ENCODE measurements at regions not wholly inside any gene's neighbourhood (a gene's known extent, or its start where the extent isn't known, plus 50 kb on each side); places are given as distances from the start of the nearest gene placed in this dataset.
A peak's percentile ranks its signal among the peaks of the same experiment; 100 is the strongest.

GRCh38 chr4:176593943-176594342, 198.8 kb downstream of the VEGFC start:
- Histone ChIP-seq H3K4me2 (ENCODE audit: unreplicated experiment) (no peak overlapping the region), H3K27ac (no peak overlapping the region), H3K36me3 (ENCODE audit: low read depth) (no peaks in the 10 kb centered on the region), H3K79me2 (ENCODE audit: insufficient read depth) (no peaks in the 10 kb centered on the region), H3K9ac (no peak overlapping the region), H4K20me1 (ENCODE audit: insufficient read depth) (no peaks in the 10 kb centered on the region), H3F3A (ENCODE audit: insufficient read depth) (no peaks in the 10 kb centered on the region), H3K4me3 (no peak overlapping the region), H3K9me2 (ENCODE audit: insufficient read depth) (peaks cover under 1% of the 10 kb centered on the region; the same call in 1 of the 2 replicates), H2AFZ (no peak overlapping the region), H3K27me3 (replicated peaks; ENCODE audit: insufficient read depth) (no peaks in the 10 kb centered on the region), H3K9me3 (ENCODE audit: low read depth) (peaks cover 4% of the 10 kb centered on the region), H3K4me1 (ENCODE audit: insufficient read depth) (no peaks in the 10 kb centered on the region)
- 50 to 57% methylated on average over 4 of the region's 4 CpGs for WGBS, 2 experiments (ENCODE audit: low coverage in 1 of 2, low lambda C conversion rate in 2 of 2, missing lambda C conversion rate in 2 of 2)
- no peak for DNase-seq
- in situ Hi-C loops (cut with MboI): no loop called here
- TF ChIP-seq EZH2 (IDR thresholded peaks at IDR 0.05; ENCODE audit: insufficient read depth, poor library complexity, severe bottlenecking): no peak
- no peak for TF ChIP-seq EZH2phosphoT487 (IDR thresholded peaks at IDR 0.05; ENCODE audit: insufficient read depth, low read depth)

GRCh38 chr4:176595257-176595656, 197.5 kb downstream of the VEGFC start:
- H3K9ac ChIP-seq: no peak overlapping the region
- no peak overlapping the region for H2AFZ ChIP-seq
- in situ Hi-C loops (cut with MboI): no loop called here
- no peak for DNase-seq
- no peaks in the 10 kb centered on the region for H3K79me2 ChIP-seq (ENCODE audit: insufficient read depth)
- TF ChIP-seq EZH2 (IDR thresholded peaks at IDR 0.05; ENCODE audit: insufficient read depth, poor library complexity, severe bottlenecking): no peak
- H3F3A ChIP-seq (ENCODE audit: insufficient read depth): no peaks in the 10 kb centered on the region
- H4K20me1 ChIP-seq (ENCODE audit: insufficient read depth): no peaks in the 10 kb centered on the region
- no peak overlapping the region for H3K4me3 ChIP-seq
- H3K27me3 ChIP-seq (replicated peaks; ENCODE audit: insufficient read depth): no peaks in the 10 kb centered on the region
- H3K9me3 ChIP-seq (ENCODE audit: low read depth): peaks cover 4% of the 10 kb centered on the region
- H3K36me3 ChIP-seq (ENCODE audit: low read depth): no peaks in the 10 kb centered on the region
- no peak overlapping the region for H3K27ac ChIP-seq
- 5 to 6% methylated on average over 1 of the region's 1 CpG for WGBS, 2 experiments (ENCODE audit: low coverage in 1 of 2, low lambda C conversion rate in 2 of 2, missing lambda C conversion rate in 2 of 2)
- no peak overlapping the region for H3K4me2 ChIP-seq (ENCODE audit: unreplicated experiment)
- no peaks in the 10 kb centered on the region for H3K9me2 ChIP-seq (ENCODE audit: insufficient read depth)
- no peaks in the 10 kb centered on the region for H3K4me1 ChIP-seq (ENCODE audit: insufficient read depth)

- DNase-seq: peak; percentile 14
- no peak overlapping the region for H3K9ac ChIP-seq
These were observed 191.6 kb downstream of the VEGFC start for GRCh38 chr4:176601124-176601523.

GRCh38 chr4:176607807-176608206, 184.9 kb downstream of the VEGFC start:
- in situ Hi-C loops (cut with MboI): no loop called here
- no peaks in the 10 kb centered on the region for H3F3A ChIP-seq (ENCODE audit: insufficient read depth)
- DNase-seq: no peak
- no peak overlapping the region for H3K9ac ChIP-seq
- H3K27me3 ChIP-seq (replicated peaks; ENCODE audit: insufficient read depth): no peaks in the 10 kb centered on the region; the same call in 1 of the 2 replicates
- H3K9me2 ChIP-seq (ENCODE audit: insufficient read depth): no peaks in the 10 kb centered on the region
- no peak overlapping the region for H3K27ac ChIP-seq
- 82% methylated on average over 11 of the region's 11 CpGs for WGBS, 2 experiments (ENCODE audit: low coverage in 1 of 2, low lambda C conversion rate in 2 of 2, missing lambda C conversion rate in 2 of 2)
- H3K4me2 ChIP-seq (ENCODE audit: unreplicated experiment): no peak overlapping the region
- no peak overlapping the region for H3K4me3 ChIP-seq
- no peak for TF ChIP-seq EZH2 (IDR thresholded peaks at IDR 0.05; ENCODE audit: insufficient read depth, poor library complexity, severe bottlenecking)
- TF ChIP-seq EZH2phosphoT487 (IDR thresholded peaks at IDR 0.05; ENCODE audit: insufficient read depth, low read depth): no peak
- no peaks in the 10 kb centered on the region for H3K79me2 ChIP-seq (ENCODE audit: insufficient read depth)
- H4K20me1 ChIP-seq (ENCODE audit: insufficient read depth): no peaks in the 10 kb centered on the region
- no peaks in the 10 kb centered on the region for H3K9me3 ChIP-seq (ENCODE audit: low read depth)
- H3K36me3 ChIP-seq (ENCODE audit: low read depth): no peaks in the 10 kb centered on the region
- H3K4me1 ChIP-seq (ENCODE audit: insufficient read depth): no peaks in the 10 kb centered on the region
- no peak overlapping the region for H2AFZ ChIP-seq

More at GRCh38 chr4:176601124-176601523, 191.6 kb downstream of the VEGFC start:
- Histone ChIP-seq H3K79me2 (ENCODE audit: insufficient read depth) (no peaks in the 10 kb centered on the region), H2AFZ (no peak overlapping the region), H3K9me2 (ENCODE audit: insufficient read depth) (no peaks in the 10 kb centered on the region), H3K9me3 (ENCODE audit: low read depth) (no peaks in the 10 kb centered on the region), H4K20me1 (ENCODE audit: insufficient read depth) (no peaks in the 10 kb centered on the region), H3K4me1 (ENCODE audit: insufficient read depth) (no peaks in the 10 kb centered on the region), H3K27me3 (replicated peaks; ENCODE audit: insufficient read depth) (no peaks in the 10 kb centered on the region; the same call in 1 of the 2 replicates), H3F3A (ENCODE audit: insufficient read depth) (no peaks in the 10 kb centered on the region), H3K4me3 (no peak overlapping the region), H3K27ac (no peak overlapping the region), H3K36me3 (ENCODE audit: low read depth) (no peaks in the 10 kb centered on the region), H3K4me2 (ENCODE audit: unreplicated experiment) (no peak overlapping the region)
- TF ChIP-seq EZH2phosphoT487 (IDR thresholded peaks at IDR 0.05; ENCODE audit: insufficient read depth, low read depth) (no peak), EZH2 (IDR thresholded peaks at IDR 0.05; ENCODE audit: insufficient read depth, poor library complexity, severe bottlenecking) (no peak)
- WGBS, 2 experiments (ENCODE audit: low coverage in 1 of 2, low lambda C conversion rate in 2 of 2, missing lambda C conversion rate in 2 of 2): 85 to 89% methylated on average over 8 to 9 of the region's 9 CpGs
- in situ Hi-C loops (cut with MboI): no loop called here

- 92 to 96% methylated on average over 2 of the region's 2 CpGs for WGBS, 2 experiments (ENCODE audit: low coverage in 1 of 2, low lambda C conversion rate in 2 of 2, missing lambda C conversion rate in 2 of 2)
- no peaks in the 10 kb centered on the region for H3K36me3 ChIP-seq (ENCODE audit: low read depth)
- H3K4me1 ChIP-seq (ENCODE audit: insufficient read depth): no peaks in the 10 kb centered on the region
- H3K27ac ChIP-seq: no peak overlapping the region
- H3K9ac ChIP-seq: no peak overlapping the region
- H4K20me1 ChIP-seq (ENCODE audit: insufficient read depth): no peaks in the 10 kb centered on the region
- H3K79me2 ChIP-seq (ENCODE audit: insufficient read depth): no peaks in the 10 kb centered on the region
- no peaks in the 10 kb centered on the region; the same call in 1 of the 2 replicates for H3K27me3 ChIP-seq (replicated peaks; ENCODE audit: insufficient read depth)
- in situ Hi-C loops (cut with MboI): no loop called here
- no peak overlapping the region for H3K4me2 ChIP-seq (ENCODE audit: unreplicated experiment)
- H3K4me3 ChIP-seq: no peak overlapping the region
- no peak overlapping the region for H2AFZ ChIP-seq
- no peak for TF ChIP-seq EZH2 (IDR thresholded peaks at IDR 0.05; ENCODE audit: insufficient read depth, poor library complexity, severe bottlenecking)
- no peak for TF ChIP-seq EZH2phosphoT487 (IDR thresholded peaks at IDR 0.05; ENCODE audit: insufficient read depth, low read depth)
- no peaks in the 10 kb centered on the region for H3K9me3 ChIP-seq (ENCODE audit: low read depth)
- no peak for DNase-seq
- no peaks in the 10 kb centered on the region for H3K9me2 ChIP-seq (ENCODE audit: insufficient read depth)
- H3F3A ChIP-seq (ENCODE audit: insufficient read depth): no peaks in the 10 kb centered on the region
These were observed 184.4 kb downstream of the VEGFC start for GRCh38 chr4:176608346-176608745.
